Endothelial cell of umbilical vein (primary cell): ENCODE measurements at regions not wholly inside any gene's neighbourhood (a gene's known extent, or its start where the extent isn't known, plus 50 kb on each side); places are given as distances from the start of the nearest gene placed in this dataset.

ENCODE experiments used
- BruUV-seq: library from RNA; stranded (reverse); fragments of 400-500 nt; replicated peaks from 2 replicates; lab custom pipeline; 2021; lab: Mats Ljungman, UMichigan
- CTCF ChIA-PET: fragments of 300-600, 350-600 bp; sonication (Branson Sonifier 250); formaldehyde crosslinking; loops from one replicate; lab custom pipeline; 2021; ENCODE audit warnings: antibody characterized with exemption, inconsistent platforms; lab: Charles Lee
- POLR2A ChIA-PET: fragments of 300-600, 350-600 bp; sonication (Branson Sonifier 250); formaldehyde crosslinking; loops from one replicate; lab custom pipeline; 2021; ENCODE audit warnings: antibody characterized with exemption, inconsistent platforms; lab: Charles Lee
- DNase-seq: peaks from one replicate; pipeline ENCODE4 v3.0.0-alpha.2; 2011; ENCODE audit warnings: low read depth, low spot score
- FAIRE-seq: peaks from 2 replicates; lab custom pipeline; 2011; peaks lifted over from hg19 to GRCh38; lab: Jason Lieb, UNC
- H2AFZ ChIP-seq: 2 replicates; pipeline ENCODE4 v1.6.0; 2012; ENCODE audit warnings: low read depth, low read length, control low read depth, inconsistent platforms
- H3K27ac ChIP-seq: 2 replicates; pipeline ENCODE4 v1.5.1; 2011; ENCODE audit warnings: low read depth, mild to moderate bottlenecking, control low read depth, low read length, moderate library complexity; ENCODE audit not compliant: insufficient read depth
- H3K27me3 ChIP-seq, 2 experiments: 2 replicates each; pipeline versions ENCODE4 v1.6.0 to v1.6.1; 2011; ENCODE audit warnings: low read length in 2 of 2, mixed read lengths in 1 of 2; ENCODE audit not compliant: control insufficient read depth in 2 of 2, insufficient read depth in 2 of 2
- H3K36me3 ChIP-seq, 2 experiments: 2 replicates in 1 of 2; 3 replicates in 1 of 2; pipeline ENCODE4 v1.5.1; 2011; ENCODE audit warnings: low read length in 2 of 2, mild to moderate bottlenecking in 1 of 2, moderate library complexity in 1 of 2; ENCODE audit not compliant: control insufficient read depth in 2 of 2, insufficient read depth in 2 of 2; ENCODE audit errors: extremely low read depth in 1 of 2
- H3K4me1 ChIP-seq: 3 replicates; pipeline ENCODE4 v1.5.1; 2011; ENCODE audit warnings: mild to moderate bottlenecking, low read length; ENCODE audit not compliant: control insufficient read depth, insufficient read depth; ENCODE audit errors: extremely low read depth
- H3K4me2 ChIP-seq: 2 replicates; pipeline ENCODE4 v1.6.1; 2011; ENCODE audit warnings: low read length, control low read depth, mixed read lengths; ENCODE audit not compliant: insufficient read depth
- H3K4me3 ChIP-seq, 3 experiments: fragments of 200-600 bp in 1 of 3; sonication (generic), shearing (Covaris generic) in 1 of 3; replicated peaks in 1 of 3; 2 replicates each; pipeline ENCODE4 v1.5.1; 2011 to 2016; ENCODE audit warnings: control low read depth in 3 of 3, low read length in 3 of 3, mild to moderate bottlenecking in 2 of 3, inconsistent platforms in 1 of 3, low read depth in 1 of 3, moderate library complexity in 1 of 3; ENCODE audit not compliant: insufficient read depth in 1 of 3
- H3K79me2 ChIP-seq: 2 replicates; pipeline ENCODE4 v1.6.0; 2012; ENCODE audit warnings: low read length, inconsistent platforms; ENCODE audit not compliant: control insufficient read depth, insufficient read depth
- H3K9ac ChIP-seq: replicated peaks from 2 replicates; pipeline ENCODE3; 2011; ENCODE audit warnings: low read length, control low read depth; ENCODE audit not compliant: insufficient read depth; ENCODE audit errors: extremely low read depth
- H3K9me1 ChIP-seq: replicated peaks from 3 replicates; pipeline ENCODE4 v1.6.0; 2011; ENCODE audit warnings: mild to moderate bottlenecking, low read length; ENCODE audit not compliant: control insufficient read depth, insufficient read depth; ENCODE audit errors: extremely low read depth
- H3K9me3 ChIP-seq: replicated peaks from 2 replicates; pipeline ENCODE4 v1.5.1; 2012; ENCODE audit warnings: low read length, inconsistent platforms; ENCODE audit not compliant: control insufficient read depth, insufficient read depth
- H4K20me1 ChIP-seq: replicated peaks from 2 replicates; pipeline ENCODE3; 2011; ENCODE audit warnings: mild to moderate bottlenecking, low read length; ENCODE audit not compliant: control insufficient read depth, insufficient read depth; ENCODE audit errors: extremely low read depth
- CTCF ChIP-seq, 2 donors: IDR thresholded peaks; 1 replicate in 1 of 2; 2 replicates in 1 of 2; pipeline ENCODE4 v1.5.1; 2011; ENCODE audit warnings: low read length in 2 of 2, mild to moderate bottlenecking in 2 of 2, moderate library complexity in 2 of 2, control low read depth in 1 of 2, inconsistent platforms in 1 of 2, low read depth in 1 of 2; ENCODE audit not compliant: insufficient read depth in 1 of 2; ENCODE audit errors: extremely low read depth in 1 of 2
- EZH2 ChIP-seq: IDR thresholded peaks from 2 replicates; pipeline ENCODE4 v1.6.1; 2012; ENCODE audit warnings: borderline replicate concordance, low read depth, mild to moderate bottlenecking, moderate library complexity, low read length, inconsistent platforms; ENCODE audit not compliant: severe bottlenecking
- FOS ChIP-seq: IDR thresholded peaks from 2 replicates; pipeline ENCODE4 v1.6.1; 2011; ENCODE audit warnings: mild to moderate bottlenecking, low read length, moderate library complexity, borderline replicate concordance; ENCODE audit not compliant: insufficient read depth
- GATA2 ChIP-seq: IDR thresholded peaks from 2 replicates; pipeline ENCODE4 v1.7.0; 2011; ENCODE audit warnings: low read depth, mild to moderate bottlenecking, moderate library complexity, mixed read lengths, low read length; ENCODE audit not compliant: insufficient read length, insufficient read depth
- MYC ChIP-seq: IDR thresholded peaks from one replicate; pipeline ENCODE4 v1.6.1; 2011; ENCODE audit warnings: mild to moderate bottlenecking, low read depth, low read length
- dilution Hi-C: fragments of 300-500 bp; cut with MboI; formaldehyde crosslinking; loops from one replicate; pipeline ENCODE4 v1.15.0; 2019; ENCODE audit warnings: low sequenced_read_pairs; ENCODE audit not compliant: extremely low pct_ligation_motif_present
- intact Hi-C: fragments of 100-400 bp; cut with micrococcal nuclease; formaldehyde crosslinking; loops from one replicate; pipeline ENCODE4 v1.10.0; 2022

- no peak overlapping the region for H3K4me2 ChIP-seq
- no peaks in the 10 kb centered on the region for H4K20me1 ChIP-seq
- H3K9me3 ChIP-seq = no peaks in the 10 kb centered on the region
- no peak overlapping the region for H3K9ac ChIP-seq
- intact Hi-C loops (no loop called here), dilution Hi-C loops (no loop called here)
- H3K27ac ChIP-seq = no peak overlapping the region
- H3K4me1 ChIP-seq = peaks cover 5% of the 10 kb centered on the region
- CTCF ChIA-PET = interaction anchor here (0.9 to 1.7 kb wide), 2 partner anchors 9 to 13 kb away, joined by 4 read pairs; no protein-coding TSS in a partner anchor
- no peaks in the 10 kb centered on the region for H3K27me3 ChIP-seq
- no peaks in the 10 kb centered on the region for H3K9me1 ChIP-seq
- DNase-seq = no peak
- H3K4me3 ChIP-seq = no peak overlapping the region
- FAIRE-seq = no peak
- POLR2A ChIA-PET = no interaction called here
- no TSS peak for BruUV-seq
- H2AFZ ChIP-seq = no peak overlapping the region
- H3K36me3 ChIP-seq = no peaks in the 10 kb centered on the region
- H3K79me2 ChIP-seq = no peaks in the 10 kb centered on the region
- TF ChIP-seq FOS (no peak), EZH2 (no peak), CTCF (IDR thresholded peaks at IDR 0.05; ENCODE audit: extremely low read depth in 1 of 2, insufficient read depth in 1 of 2, low read depth in 1 of 2, low read length in 2 of 2) (no peak)
Measured at GRCh38 chr16:65376601-65377000, 254.7 kb upstream of the CDH11 start.

- DNase-seq (peak; percentile 39), FAIRE-seq (peak; percentile 61)
- H3K36me3 ChIP-seq = no peaks in the 10 kb centered on the region
- H3K4me2 ChIP-seq = no peak overlapping the region
- H3K4me3 ChIP-seq = no peak overlapping the region
- H3K79me2 ChIP-seq = no peaks in the 10 kb centered on the region
- no peak for TF ChIP-seq EZH2
- TF ChIP-seq GATA2 = peak; percentile 83
- TF ChIP-seq FOS = peak; percentile 92
- no peak for TF ChIP-seq MYC
- H3K4me1 ChIP-seq = peaks cover 5% of the 10 kb centered on the region
- ChIA-PET POLR2A (no interaction called here), CTCF (no interaction called here)
- no peaks in the 10 kb centered on the region for H3K27me3 ChIP-seq
- BruUV-seq = no TSS peak
- no peaks in the 10 kb centered on the region for H3K9me1 ChIP-seq
- H3K9me3 ChIP-seq = no peaks in the 10 kb centered on the region
- H2AFZ ChIP-seq = no peak overlapping the region
- dilution Hi-C loops (no loop called here), intact Hi-C loops (no loop called here)
- H4K20me1 ChIP-seq = no peaks in the 10 kb centered on the region
- H3K9ac ChIP-seq = no peak overlapping the region
- no peak overlapping the region for H3K27ac ChIP-seq
Measured at GRCh38 chr16:65375651-65376050, 253.8 kb upstream of the CDH11 start.
